ENCODE measurements at regions not wholly inside any gene's neighbourhood (a gene's known extent, or its start where the extent isn't known, plus 50 kb on each side); places are given as distances from the start of the nearest gene placed in this dataset.

- CTCF ChIA-PET = no interaction called here
- H3K27ac Mint-ChIP-seq = no peak overlapping the region
These were observed 196.0 kb upstream of the SEL1L start for GRCh38 chr14:81729622-81730021.

DNA sequence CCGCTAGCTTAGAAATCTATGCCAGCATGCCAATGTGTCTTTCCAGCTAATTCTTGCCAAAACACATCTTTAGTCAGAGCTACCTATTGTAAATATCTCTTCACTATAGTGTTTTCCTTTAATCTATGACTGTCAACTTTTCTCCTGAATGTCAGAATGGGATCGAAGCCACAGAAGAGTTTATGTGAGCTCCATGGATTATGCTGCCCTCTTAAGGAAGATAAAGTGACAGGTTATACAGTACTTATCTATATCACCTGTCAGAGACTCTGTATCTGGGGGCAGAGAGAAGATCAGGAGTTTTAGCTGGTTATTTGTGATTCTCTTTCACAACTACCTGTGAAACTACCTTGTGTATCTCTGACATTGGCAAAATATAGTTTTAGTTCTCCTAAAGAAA, 204.3 kb upstream of the SEL1L start:
- Mint-ChIP-seq H3K36me3 (ENCODE audit: low read depth) (no peaks in the 10 kb centered on the region), H3K27me3 (no peaks in the 10 kb centered on the region), H3K4me3 (no peak overlapping the region), H3K27ac (no peak overlapping the region), H3K4me1 (ENCODE audit: low read depth) (no peaks in the 10 kb centered on the region), H3K9me3 (no peaks in the 10 kb centered on the region)
- ChIA-PET CTCF (no interaction called here), POLR2A (no interaction called here)
- H3K4me3 ChIP-seq (ENCODE audit: low read length) = no peak overlapping the region
- H3K4me1 ChIP-seq (ENCODE audit: insufficient read depth, low read length) = no peaks in the 10 kb centered on the region
- no peaks in the 10 kb centered on the region for H3K27me3 ChIP-seq (ENCODE audit: control insufficient read depth in 1 of 2, insufficient read depth in 2 of 2, low read length in 2 of 2)
- no peaks in the 10 kb centered on the region for H3K36me3 ChIP-seq (ENCODE audit: insufficient read depth, low read length)
- no peak for TF ChIP-seq CTCF (IDR thresholded peaks at IDR 0.05)
- ATAC-seq (ENCODE audit: poor library complexity) (no peak), DNase-seq (no peak)
- H3K9me3 ChIP-seq (ENCODE audit: control insufficient read depth in 1 of 2, insufficient read depth in 1 of 2, low read length in 2 of 2) = no peaks in the 10 kb centered on the region
- no peak overlapping the region for H3K27ac ChIP-seq (ENCODE audit: low read depth in 1 of 2, low read length in 2 of 2)
- intact Hi-C loops (cut with DNase I, micrococcal nuclease) = no loop called here

More at GRCh38 chr14:81729622-81730021, 196.0 kb upstream of the SEL1L start:
- no peaks in the 10 kb centered on the region for H3K27me3 ChIP-seq (ENCODE audit: control insufficient read depth in 1 of 2, insufficient read depth in 2 of 2, low read length in 2 of 2)
- no peak for TF ChIP-seq CTCF (IDR thresholded peaks at IDR 0.05)
- POLR2A ChIA-PET = no interaction called here
- H3K4me3 ChIP-seq (ENCODE audit: low read length) = no peak overlapping the region
- no peak overlapping the region for H3K4me3 Mint-ChIP-seq
- intact Hi-C loops (cut with DNase I, micrococcal nuclease) = no loop called here
- no peaks in the 10 kb centered on the region for H3K9me3 Mint-ChIP-seq
- no peaks in the 10 kb centered on the region for H3K27me3 Mint-ChIP-seq
- DNase-seq (no peak), ATAC-seq (ENCODE audit: poor library complexity) (no peak)
- no peaks in the 10 kb centered on the region for H3K9me3 ChIP-seq (ENCODE audit: control insufficient read depth in 1 of 2, insufficient read depth in 1 of 2, low read length in 2 of 2)
- no peaks in the 10 kb centered on the region for H3K36me3 ChIP-seq (ENCODE audit: insufficient read depth, low read length)
- H3K4me1 Mint-ChIP-seq (ENCODE audit: low read depth) = no peaks in the 10 kb centered on the region
- H3K4me1 ChIP-seq (ENCODE audit: insufficient read depth, low read length) = no peaks in the 10 kb centered on the region
- H3K36me3 Mint-ChIP-seq (ENCODE audit: low read depth) = no peaks in the 10 kb centered on the region
- H3K27ac ChIP-seq (ENCODE audit: low read depth in 1 of 2, low read length in 2 of 2) = no peak overlapping the region

DNA sequence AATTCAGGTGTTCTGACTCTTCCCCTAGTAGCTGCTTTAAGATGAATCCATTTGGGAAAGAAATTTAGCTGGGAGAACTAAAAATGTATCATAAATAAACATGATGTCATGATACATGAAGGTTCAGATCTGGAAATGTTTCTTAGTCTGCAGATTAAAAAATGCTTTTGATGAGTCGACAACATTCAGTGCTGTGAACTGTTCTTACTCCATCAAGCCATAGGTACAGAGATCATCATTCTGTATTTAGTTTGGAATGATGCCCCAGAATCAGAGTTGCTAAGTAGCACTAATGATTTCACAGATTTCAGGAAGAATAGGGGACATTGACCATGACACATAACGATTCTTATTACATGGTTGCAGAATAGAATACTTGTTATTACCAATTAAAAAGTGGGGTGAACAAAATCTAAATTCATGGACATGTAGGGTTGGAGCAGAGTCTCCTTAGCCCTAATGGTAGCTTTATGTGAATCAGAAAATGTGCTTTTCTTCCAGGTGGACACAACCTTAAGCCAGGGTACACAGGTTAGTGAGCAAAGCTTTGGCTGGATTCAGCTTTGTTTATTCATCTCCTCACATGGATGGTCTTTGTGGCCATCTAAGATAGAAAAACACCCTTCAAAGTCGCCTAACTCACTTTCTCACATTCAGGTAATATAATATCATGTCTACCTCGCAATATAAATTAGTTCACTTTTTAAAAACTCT, 205.4 kb upstream of the SEL1L start:
- ATAC-seq (ENCODE audit: poor library complexity) (no peak), DNase-seq (no peak)
- no peaks in the 10 kb centered on the region for H3K27me3 Mint-ChIP-seq
- Histone ChIP-seq H3K36me3 (ENCODE audit: insufficient read depth, low read length) (no peaks in the 10 kb centered on the region), H3K27ac (ENCODE audit: low read depth in 1 of 2, low read length in 2 of 2) (no peak overlapping the region), H3K9me3 (ENCODE audit: control insufficient read depth in 1 of 2, insufficient read depth in 1 of 2, low read length in 2 of 2) (no peaks in the 10 kb centered on the region), H3K4me1 (ENCODE audit: insufficient read depth, low read length) (no peaks in the 10 kb centered on the region), H3K27me3 (ENCODE audit: control insufficient read depth in 1 of 2, insufficient read depth in 2 of 2, low read length in 2 of 2) (no peaks in the 10 kb centered on the region), H3K4me3 (ENCODE audit: low read length) (no peak overlapping the region)
- no peaks in the 10 kb centered on the region for H3K36me3 Mint-ChIP-seq (ENCODE audit: low read depth)
- CTCF ChIA-PET = no interaction called here
- H3K27ac Mint-ChIP-seq = no peak overlapping the region
- intact Hi-C loops (cut with DNase I, micrococcal nuclease) = no loop called here
- H3K4me1 Mint-ChIP-seq (ENCODE audit: low read depth) = no peaks in the 10 kb centered on the region
- no peak for TF ChIP-seq CTCF (IDR thresholded peaks at IDR 0.05)
- H3K4me3 Mint-ChIP-seq = no peak overlapping the region
- H3K9me3 Mint-ChIP-seq = no peaks in the 10 kb centered on the region
- POLR2A ChIA-PET = no interaction called here

Data from CD4-positive, alpha-beta T cell (primary cell).